VCaP (cell line): ENCODE measurements at regions not wholly inside any gene's neighbourhood (a gene's known extent, or its start where the extent isn't known, plus 50 kb on each side); places are given as distances from the start of the nearest gene placed in this dataset.

Experiments
- H3K27ac ChIP-seq: fragments of 450-650 bp; 2 replicates; pipeline ENCODE4 v1.5.1; 2017
- CTCF ChIP-seq: fragments of 450-650 bp; conservative IDR thresholded peaks from 2 replicates; pipeline ENCODE4 v1.5.1; 2017; ENCODE audit warnings: mild to moderate bottlenecking, moderate library complexity

DNA sequence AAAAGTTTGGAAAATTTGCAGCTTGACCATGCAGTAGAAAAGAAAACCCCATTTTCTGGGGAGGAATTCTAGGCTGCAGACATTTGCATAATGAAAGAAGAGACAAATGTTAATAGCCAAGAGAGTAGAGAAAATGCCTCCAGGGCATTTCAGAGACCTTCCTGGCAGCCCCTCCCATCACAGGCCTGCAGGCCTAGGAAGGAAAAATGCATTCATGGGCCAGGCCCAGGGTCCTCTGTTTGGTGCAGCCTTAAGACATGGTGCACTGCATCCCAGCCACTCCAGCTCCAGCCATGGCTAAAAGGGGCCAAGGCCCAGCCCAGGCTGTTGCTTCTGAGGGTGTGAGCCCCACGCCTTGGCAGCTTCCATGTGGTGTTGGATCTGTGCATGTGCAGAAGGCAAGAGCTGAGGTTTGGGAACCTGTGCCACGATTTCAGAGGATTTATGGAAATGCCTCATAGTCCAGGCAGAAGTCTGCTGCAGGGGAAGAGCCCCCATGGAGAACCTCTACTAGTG, 75.0 kb upstream of the OR13F1 start:
- H3K27ac ChIP-seq: no peak overlapping the region

DNA sequence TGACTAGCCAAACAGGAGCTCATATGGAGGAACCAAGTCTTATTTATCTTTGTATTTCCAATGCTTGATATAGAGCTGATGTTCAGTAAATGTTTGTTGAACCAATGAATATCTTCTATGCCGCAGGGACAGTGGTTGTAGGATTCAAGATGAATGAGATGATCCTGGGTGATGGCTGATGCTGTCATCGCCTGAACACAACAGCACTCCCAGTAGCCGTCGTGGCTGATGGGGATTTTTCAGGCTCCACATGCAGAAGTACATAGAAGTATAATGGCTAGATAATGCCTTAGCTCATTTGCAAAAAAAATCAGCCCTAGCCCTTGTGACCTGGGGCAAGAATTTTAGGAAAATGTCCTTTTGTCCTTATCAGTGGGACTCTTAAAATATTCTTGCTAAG, 69.0 kb upstream of the OR13F1 start:
- no peak for TF ChIP-seq CTCF
- no peak overlapping the region for H3K27ac ChIP-seq

More for the DNA sequence above, 75.0 kb upstream of the OR13F1 start:
- TF ChIP-seq CTCF: no peak

DNA sequence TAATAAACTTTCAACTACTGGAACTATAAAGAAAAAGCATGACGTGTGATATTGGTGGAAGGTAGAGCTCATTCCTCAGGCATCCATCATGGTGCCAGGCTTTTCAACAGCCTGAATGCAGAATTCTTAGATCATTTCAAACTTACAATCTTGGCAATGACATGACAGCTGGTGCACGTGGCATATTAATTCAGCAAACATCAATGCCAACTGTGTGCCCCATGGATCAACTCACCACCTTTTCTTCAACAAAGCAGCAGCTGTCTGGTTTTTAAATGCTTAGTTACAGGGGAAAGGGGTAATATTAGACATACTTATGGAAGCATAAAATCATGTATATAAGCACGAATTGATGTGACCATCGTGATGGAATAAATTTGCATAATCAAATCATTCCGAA, 56.0 kb upstream of the OR13F1 start:
- no peak overlapping the region for H3K27ac ChIP-seq
- no peak for TF ChIP-seq CTCF
